ENCODE measurements at regions not wholly inside any gene's neighbourhood (a gene's known extent, or its start where the extent isn't known, plus 50 kb on each side); places are given as distances from the start of the nearest gene placed in this dataset.

GRCh38 chr18:75533950-75534349 is 106.4 kb upstream of the SMIM21 start:
- no peak overlapping the region for H3K4me3 ChIP-seq (ENCODE audit: low read depth, low read length, poor library complexity, severe bottlenecking)
- no peak for TF ChIP-seq CTCF (conservative IDR thresholded peaks at IDR 0.05; ENCODE audit: low read length)
- TF ChIP-seq EZH2phosphoT487 (IDR thresholded peaks at IDR 0.05; ENCODE audit: borderline replicate concordance, low read depth, low read length), result no peak
- intact Hi-C loops (cut with micrococcal nuclease; ENCODE audit: unreplicated experiment), result no loop called here
- H3K9me2 ChIP-seq (ENCODE audit: insufficient read depth, low read length), result no peaks in the 10 kb centered on the region
- H3K36me3 ChIP-seq (ENCODE audit: insufficient read depth, low read length), result no peaks in the 10 kb centered on the region
- POLR2A ChIA-PET, result no interaction called here
- DNase-seq (ENCODE audit: low spot score), result no peak
- no peak overlapping the region for H3K27ac ChIP-seq (ENCODE audit: low read depth, low read length, poor library complexity, severe bottlenecking)
- CTCF ChIA-PET (ENCODE audit: unreplicated experiment), result no interaction called here
- no peak overlapping the region for H3K4me2 ChIP-seq (ENCODE audit: low read length)
- no peaks in the 10 kb centered on the region for H4K20me1 ChIP-seq (ENCODE audit: insufficient read depth, low read length)
- no peaks in the 10 kb centered on the region for H3K79me2 ChIP-seq (ENCODE audit: insufficient read depth, low read depth, low read length)
- H2AFZ ChIP-seq (ENCODE audit: low read length), result no peak overlapping the region
- no TSS peak for BruUV-seq (replicated peaks)
- H3K9me3 ChIP-seq (ENCODE audit: low read length), result no peaks in the 10 kb centered on the region
- H3K4me1 ChIP-seq (ENCODE audit: insufficient read depth, low read length, poor library complexity, severe bottlenecking), result no peaks in the 10 kb centered on the region

- intact Hi-C loops (cut with micrococcal nuclease; ENCODE audit: unreplicated experiment), result no loop called here
- BruUV-seq (replicated peaks), result no TSS peak
- Histone ChIP-seq H4K20me1 (ENCODE audit: insufficient read depth, low read length) (no peaks in the 10 kb centered on the region), H3K9me2 (ENCODE audit: insufficient read depth, low read length) (no peaks in the 10 kb centered on the region), H3K4me1 (ENCODE audit: insufficient read depth, low read length, poor library complexity, severe bottlenecking) (no peaks in the 10 kb centered on the region), H3K79me2 (ENCODE audit: insufficient read depth, low read depth, low read length) (no peaks in the 10 kb centered on the region), H3K27ac (ENCODE audit: low read depth, low read length, poor library complexity, severe bottlenecking) (no peak overlapping the region), H3K4me3 (ENCODE audit: low read depth, low read length, poor library complexity, severe bottlenecking) (no peak overlapping the region), H3K4me2 (ENCODE audit: low read length) (no peak overlapping the region), H3K9me3 (ENCODE audit: low read length) (no peaks in the 10 kb centered on the region), H2AFZ (ENCODE audit: low read length) (no peak overlapping the region), H3K36me3 (ENCODE audit: insufficient read depth, low read length) (no peaks in the 10 kb centered on the region)
- ChIA-PET CTCF (ENCODE audit: unreplicated experiment) (no interaction called here), POLR2A (no interaction called here)
- TF ChIP-seq CTCF (conservative IDR thresholded peaks at IDR 0.05; ENCODE audit: low read length) (no peak), EZH2phosphoT487 (IDR thresholded peaks at IDR 0.05; ENCODE audit: borderline replicate concordance, low read depth, low read length) (no peak)
- no peak for DNase-seq (ENCODE audit: low spot score)
These were observed 105.7 kb upstream of the SMIM21 start for GRCh38 chr18:75533209-75533608.

- no peaks in the 10 kb centered on the region for H3K9me2 ChIP-seq (ENCODE audit: insufficient read depth, low read length)
- H3K9me3 ChIP-seq (ENCODE audit: low read length), result no peaks in the 10 kb centered on the region
- H3K27ac ChIP-seq (ENCODE audit: low read depth, low read length, poor library complexity, severe bottlenecking), result no peak overlapping the region
- no TSS peak for BruUV-seq (replicated peaks)
- DNase-seq (ENCODE audit: low spot score), result no peak
- no peak overlapping the region for H3K4me2 ChIP-seq (ENCODE audit: low read length)
- no peaks in the 10 kb centered on the region for H4K20me1 ChIP-seq (ENCODE audit: insufficient read depth, low read length)
- no peaks in the 10 kb centered on the region for H3K36me3 ChIP-seq (ENCODE audit: insufficient read depth, low read length)
- CTCF ChIA-PET (ENCODE audit: unreplicated experiment), result no interaction called here
- no peaks in the 10 kb centered on the region for H3K79me2 ChIP-seq (ENCODE audit: insufficient read depth, low read depth, low read length)
- TF ChIP-seq CTCF (conservative IDR thresholded peaks at IDR 0.05; ENCODE audit: low read length) (no peak), EZH2phosphoT487 (IDR thresholded peaks at IDR 0.05; ENCODE audit: borderline replicate concordance, low read depth, low read length) (no peak)
- no peak overlapping the region for H2AFZ ChIP-seq (ENCODE audit: low read length)
- no peak overlapping the region for H3K4me3 ChIP-seq (ENCODE audit: low read depth, low read length, poor library complexity, severe bottlenecking)
- H3K4me1 ChIP-seq (ENCODE audit: insufficient read depth, low read length, poor library complexity, severe bottlenecking), result no peaks in the 10 kb centered on the region
- intact Hi-C loops (cut with micrococcal nuclease; ENCODE audit: unreplicated experiment), result no loop called here
- POLR2A ChIA-PET, result no interaction called here
These were observed 104.5 kb upstream of the SMIM21 start for GRCh38 chr18:75531851-75532459.
